Kidney epithelial cell (primary cell): ENCODE measurements at regions not wholly inside any gene's neighbourhood (a gene's known extent, or its start where the extent isn't known, plus 50 kb on each side); places are given as distances from the start of the nearest gene placed in this dataset.

ENCODE experiments used
- DNase-seq: peaks from one replicate; pipeline ENCODE4 v3.0.0-alpha.2; 2010; ENCODE audit warnings: low read depth
- H3K27me3 ChIP-seq: 2 replicates; pipeline ENCODE4 v1.6.0; 2011; ENCODE audit warnings: low read length; ENCODE audit not compliant: control insufficient read depth, insufficient read depth
- H3K36me3 ChIP-seq: 2 replicates; pipeline ENCODE4 v1.5.1; 2011; ENCODE audit warnings: low read length; ENCODE audit not compliant: control insufficient read depth, insufficient read depth
- H3K4me3 ChIP-seq: 2 replicates; pipeline ENCODE4 v1.5.1; 2011; ENCODE audit warnings: low read depth, mild to moderate bottlenecking, control low read depth, low read length
- TF ChIP-seq, protein P1 (sequence below): IDR thresholded peaks from 2 replicates; pipeline ENCODE4 v1.5.1; 2011; ENCODE audit warnings: mild to moderate bottlenecking, moderate library complexity, low read length, control low read depth, inconsistent platforms; ENCODE audit not compliant: insufficient read depth, poor library complexity, severe bottlenecking

DNA sequence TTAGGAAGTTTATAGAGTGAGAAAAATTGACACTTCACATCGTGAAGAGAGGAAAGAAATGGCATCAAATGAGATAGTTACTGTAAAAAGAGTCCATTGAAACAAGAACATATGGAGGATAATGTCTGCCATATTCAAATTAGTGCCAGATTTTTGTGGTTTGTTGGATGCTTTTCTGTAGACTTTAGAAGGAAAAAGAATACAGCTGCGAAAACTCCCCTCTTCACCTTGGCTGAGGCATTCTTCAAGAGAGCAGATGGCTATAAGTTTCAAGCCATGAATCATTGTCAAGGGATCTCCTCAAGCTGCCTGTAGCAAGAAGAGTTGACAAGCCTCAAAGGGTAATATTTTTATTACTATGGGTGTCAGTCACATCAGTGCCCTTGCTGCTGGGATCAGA lies 507.4 kb upstream of the RAG2 start:
- no peaks in the 10 kb centered on the region for H3K36me3 ChIP-seq
- DNase-seq: no peak
- no peak overlapping the region for H3K4me3 ChIP-seq
- TF ChIP-seq, protein P1, sequence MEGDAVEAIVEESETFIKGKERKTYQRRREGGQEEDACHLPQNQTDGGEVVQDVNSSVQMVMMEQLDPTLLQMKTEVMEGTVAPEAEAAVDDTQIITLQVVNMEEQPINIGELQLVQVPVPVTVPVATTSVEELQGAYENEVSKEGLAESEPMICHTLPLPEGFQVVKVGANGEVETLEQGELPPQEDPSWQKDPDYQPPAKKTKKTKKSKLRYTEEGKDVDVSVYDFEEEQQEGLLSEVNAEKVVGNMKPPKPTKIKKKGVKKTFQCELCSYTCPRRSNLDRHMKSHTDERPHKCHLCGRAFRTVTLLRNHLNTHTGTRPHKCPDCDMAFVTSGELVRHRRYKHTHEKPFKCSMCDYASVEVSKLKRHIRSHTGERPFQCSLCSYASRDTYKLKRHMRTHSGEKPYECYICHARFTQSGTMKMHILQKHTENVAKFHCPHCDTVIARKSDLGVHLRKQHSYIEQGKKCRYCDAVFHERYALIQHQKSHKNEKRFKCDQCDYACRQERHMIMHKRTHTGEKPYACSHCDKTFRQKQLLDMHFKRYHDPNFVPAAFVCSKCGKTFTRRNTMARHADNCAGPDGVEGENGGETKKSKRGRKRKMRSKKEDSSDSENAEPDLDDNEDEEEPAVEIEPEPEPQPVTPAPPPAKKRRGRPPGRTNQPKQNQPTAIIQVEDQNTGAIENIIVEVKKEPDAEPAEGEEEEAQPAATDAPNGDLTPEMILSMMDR: no peak
- H3K27me3 ChIP-seq: no peaks in the 10 kb centered on the region

DNA sequence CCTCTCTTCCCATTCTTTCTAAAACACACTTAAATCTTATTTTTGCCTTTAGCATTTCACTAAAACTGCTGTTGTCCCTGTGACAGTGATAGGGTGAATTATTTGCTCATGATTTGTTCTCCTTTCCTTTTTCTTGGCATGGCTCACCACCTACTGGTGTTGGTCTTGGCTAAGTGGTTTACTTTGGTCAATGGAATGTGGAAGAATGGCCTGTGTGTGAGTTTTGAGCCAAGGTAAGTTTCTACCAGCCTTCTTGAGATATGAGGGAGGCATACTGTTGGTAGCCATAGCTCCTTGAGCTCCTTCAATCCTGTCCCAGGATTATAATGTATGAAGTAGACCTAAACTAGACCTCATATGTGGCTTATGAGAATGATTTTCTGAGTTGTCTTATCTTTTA lies 506.3 kb upstream of the RAG2 start:
- DNase-seq: no peak
- TF ChIP-seq, protein P1: no peak

DNA sequence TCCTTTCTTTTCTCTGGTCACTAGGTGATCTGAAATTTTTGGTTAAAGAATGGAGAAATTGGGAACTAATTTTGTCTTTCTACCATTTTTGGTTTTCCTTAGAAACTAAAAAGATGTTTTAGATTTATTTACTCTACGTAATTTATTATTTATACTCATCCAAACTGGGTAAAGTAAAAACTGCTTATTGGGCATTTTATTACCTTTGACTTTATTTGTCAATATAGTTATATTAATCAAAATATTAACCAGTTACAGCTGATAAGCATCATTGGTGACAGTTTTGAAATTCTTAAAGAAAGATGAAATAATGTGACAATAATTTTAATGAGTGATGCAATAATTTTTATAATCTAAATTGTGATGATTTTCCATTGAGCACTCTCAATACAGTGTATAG lies 502.0 kb upstream of the RAG2 start:
- Histone ChIP-seq H3K36me3 (no peaks in the 10 kb centered on the region), H3K27me3 (no peaks in the 10 kb centered on the region), H3K4me3 (no peak overlapping the region)
- DNase-seq: no peak
- TF ChIP-seq, protein P1: no peak

More for the DNA sequence above, 506.3 kb upstream of the RAG2 start:
- no peaks in the 10 kb centered on the region for H3K36me3 ChIP-seq
- H3K27me3 ChIP-seq: no peaks in the 10 kb centered on the region
- no peak overlapping the region for H3K4me3 ChIP-seq

DNA sequence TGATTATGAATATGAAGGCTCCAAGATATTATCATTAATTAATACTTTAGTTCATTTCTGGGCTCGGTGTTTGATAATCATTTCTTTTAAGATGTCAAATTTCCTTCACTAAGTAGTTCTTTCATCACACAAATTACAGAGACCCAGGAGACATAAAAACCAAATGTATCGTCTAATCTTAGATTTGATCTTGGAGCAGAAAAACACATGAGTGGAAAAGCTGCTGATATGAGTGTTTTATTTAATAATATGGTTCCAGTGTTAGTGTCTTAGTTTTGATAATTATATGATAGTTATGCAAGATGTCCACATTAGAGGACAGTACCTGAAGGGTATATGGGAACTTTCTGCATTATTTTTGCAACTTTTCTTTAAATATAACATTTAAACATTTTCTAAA lies 494.5 kb upstream of the RAG2 start:
- TF ChIP-seq, protein P1: no peak
- Histone ChIP-seq H3K36me3 (no peaks in the 10 kb centered on the region), H3K4me3 (no peak overlapping the region)

DNA sequence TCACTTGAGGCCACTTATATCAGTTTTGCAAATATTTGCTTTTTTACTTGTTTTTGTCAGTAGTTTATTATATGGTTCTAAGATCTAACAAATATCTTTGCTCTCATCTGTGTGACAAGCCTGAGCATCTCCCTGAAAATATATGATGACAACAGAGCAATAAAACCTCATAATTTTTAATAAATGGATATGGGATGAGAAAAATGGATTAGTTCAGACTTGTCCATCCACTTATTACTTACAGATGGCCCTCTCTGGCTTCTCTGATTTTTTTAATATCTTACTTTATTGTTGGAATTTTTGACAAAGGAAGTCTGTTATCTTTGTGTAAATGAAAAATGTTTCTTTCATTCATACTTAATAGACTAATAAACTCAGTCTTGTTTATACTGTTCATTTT lies 491.4 kb upstream of the RAG2 start:
- Histone ChIP-seq H3K27me3 (no peaks in the 10 kb centered on the region), H3K36me3 (no peaks in the 10 kb centered on the region), H3K4me3 (no peak overlapping the region)
- DNase-seq: no peak
- TF ChIP-seq, protein P1: no peak

More for the DNA sequence above, 494.5 kb upstream of the RAG2 start:
- DNase-seq: no peak
- H3K27me3 ChIP-seq: no peaks in the 10 kb centered on the region

DNA sequence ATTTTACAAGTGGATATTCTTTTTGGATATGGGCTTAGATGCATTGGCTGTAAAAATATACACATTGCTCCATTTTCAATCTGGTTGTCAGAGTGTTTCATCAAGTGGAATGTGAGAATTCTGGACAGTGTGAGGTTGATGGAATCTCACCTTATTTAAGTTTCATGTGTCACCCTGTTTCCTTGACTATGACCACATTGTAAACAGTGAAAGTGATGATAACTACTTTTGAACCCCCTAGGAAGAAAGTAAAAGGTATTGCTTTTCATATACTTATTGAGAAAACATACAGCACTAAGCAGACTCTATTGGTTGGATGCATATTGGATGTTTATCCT lies 490.5 kb upstream of the RAG2 start:
- H3K4me3 ChIP-seq: no peak overlapping the region
- DNase-seq: no peak
- H3K27me3 ChIP-seq: no peaks in the 10 kb centered on the region
- TF ChIP-seq, protein P1: no peak
- no peaks in the 10 kb centered on the region for H3K36me3 ChIP-seq
